KMS-11 (cell line): ENCODE measurements at regions not wholly inside any gene's neighbourhood (a gene's known extent, or its start where the extent isn't known, plus 50 kb on each side); places are given as distances from the start of the nearest gene placed in this dataset.

ENCODE experiments used
- H2AFZ ChIP-seq: fragments of 200-600 bp; sonication (generic); 2 replicates; pipeline ENCODE4 v1.6.1; 2016; ENCODE audit warnings: antibody characterized with exemption, mixed run types, low read depth
- H3K27ac ChIP-seq: fragments of 200-600 bp; sonication (generic); 2 replicates; pipeline ENCODE4 v1.6.1; 2016; ENCODE audit warnings: mild to moderate bottlenecking, mixed run types
- H3K27me3 ChIP-seq: fragments of 200-600 bp; sonication (generic); 2 replicates; pipeline ENCODE4 v1.6.1; 2017; ENCODE audit warnings: mild to moderate bottlenecking, low read depth, mixed run types, moderate library complexity; ENCODE audit not compliant: insufficient read depth
- H3K36me3 ChIP-seq: fragments of 200-600 bp; sonication (generic); 2 replicates; pipeline ENCODE4 v1.6.1; 2017; ENCODE audit warnings: mild to moderate bottlenecking, mixed run types; ENCODE audit not compliant: insufficient read depth
- H3K4me1 ChIP-seq: fragments of 200-600 bp; sonication (generic); 2 replicates; pipeline ENCODE4 v1.6.1; 2016; ENCODE audit warnings: mild to moderate bottlenecking, low read depth, mixed run types; ENCODE audit not compliant: poor library complexity, severe bottlenecking
- H3K4me2 ChIP-seq: fragments of 200-600 bp; sonication (generic); 2 replicates; pipeline ENCODE4 v1.7.0; 2016; ENCODE audit warnings: mild to moderate bottlenecking, mixed run types
- H3K4me3 ChIP-seq: fragments of 200-600 bp; sonication (generic); IDR thresholded peaks from 2 replicates; pipeline ENCODE4 v1.6.1; 2017; ENCODE audit warnings: low read depth, low read length, mixed read lengths; ENCODE audit not compliant: insufficient read depth
- H3K79me2 ChIP-seq: fragments of 200-600 bp; sonication (generic); 2 replicates; pipeline ENCODE4 v1.6.1; 2016; ENCODE audit warnings: low read depth, mixed run types; ENCODE audit not compliant: insufficient read depth
- H3K9ac ChIP-seq: fragments of 200-600 bp; sonication (generic); 2 replicates; pipeline ENCODE4 v1.6.1; 2016; ENCODE audit warnings: mild to moderate bottlenecking, mixed run types
- H4K20me1 ChIP-seq: fragments of 200-600 bp; sonication (generic); 2 replicates; pipeline ENCODE4 v1.6.1; 2016; ENCODE audit warnings: mild to moderate bottlenecking, mixed run types; ENCODE audit not compliant: insufficient read depth
- CTCF ChIP-seq: fragments of 200-600 bp; sonication (generic); conservative IDR thresholded peaks from 2 replicates; pipeline ENCODE4 v1.6.1; 2017; ENCODE audit warnings: low read depth, mild to moderate bottlenecking, antibody characterized with exemption, low read length, moderate library complexity, mixed read lengths

GRCh38 chr13:30043631-30043925 lies 193.2 kb upstream of the UBL3 start:
- no peaks in the 10 kb centered on the region for H4K20me1 ChIP-seq
- no peaks in the 10 kb centered on the region for H3K36me3 ChIP-seq
- H3K9ac ChIP-seq = no peak overlapping the region
- H3K27me3 ChIP-seq = no peaks in the 10 kb centered on the region
- no peaks in the 10 kb centered on the region for H3K79me2 ChIP-seq
- TF ChIP-seq CTCF = no peak
- no peak overlapping the region for H3K27ac ChIP-seq
- no peak overlapping the region for H3K4me2 ChIP-seq
- H3K4me3 ChIP-seq = no peak overlapping the region
- no peak overlapping the region for H2AFZ ChIP-seq
- peaks cover 31% of the 10 kb centered on the region for H3K4me1 ChIP-seq

GRCh38 chr13:30042891-30043630 lies 192.6 kb upstream of the UBL3 start:
- no peaks in the 10 kb centered on the region for H3K27me3 ChIP-seq
- TF ChIP-seq CTCF = no peak
- H2AFZ ChIP-seq = no peak overlapping the region
- no peak overlapping the region for H3K27ac ChIP-seq
- H3K79me2 ChIP-seq = no peaks in the 10 kb centered on the region
- no peaks in the 10 kb centered on the region for H3K36me3 ChIP-seq
- H4K20me1 ChIP-seq = no peaks in the 10 kb centered on the region
- H3K9ac ChIP-seq = no peak overlapping the region
- H3K4me1 ChIP-seq = peaks cover 26% of the 10 kb centered on the region
- H3K4me2 ChIP-seq = no peak overlapping the region
- H3K4me3 ChIP-seq = no peak overlapping the region

- H2AFZ ChIP-seq = no peak overlapping the region
- H4K20me1 ChIP-seq = no peaks in the 10 kb centered on the region
- no peak for TF ChIP-seq CTCF
- no peaks in the 10 kb centered on the region for H3K27me3 ChIP-seq
- no peak overlapping the region for H3K4me3 ChIP-seq
- no peaks in the 10 kb centered on the region for H3K79me2 ChIP-seq
- no peaks in the 10 kb centered on the region for H3K36me3 ChIP-seq
- peaks cover 21% of the 10 kb centered on the region for H3K4me1 ChIP-seq
- H3K4me2 ChIP-seq = no peak overlapping the region
- H3K9ac ChIP-seq = no peak overlapping the region
- H3K27ac ChIP-seq = no peak overlapping the region
Observed at GRCh38 chr13:30042272-30042671, 191.9 kb upstream of the UBL3 start.

- H3K79me2 ChIP-seq = no peaks in the 10 kb centered on the region
- H3K27me3 ChIP-seq = no peaks in the 10 kb centered on the region
- no peak overlapping the region for H3K4me3 ChIP-seq
- no peak for TF ChIP-seq CTCF
- no peak overlapping the region for H3K4me2 ChIP-seq
- H3K9ac ChIP-seq = no peak overlapping the region
- H4K20me1 ChIP-seq = no peaks in the 10 kb centered on the region
- no peak overlapping the region for H3K27ac ChIP-seq
- H2AFZ ChIP-seq = no peak overlapping the region
- no peaks in the 10 kb centered on the region for H3K4me1 ChIP-seq
- H3K36me3 ChIP-seq = no peaks in the 10 kb centered on the region
Observed at GRCh38 chr13:30039511-30039911, 189.1 kb upstream of the UBL3 start.
